GM19455 (cell line): ENCODE measurements at regions not wholly inside any gene's neighbourhood (a gene's known extent, or its start where the extent isn't known, plus 50 kb on each side); places are given as distances from the start of the nearest gene placed in this dataset.
"Not testable (repeated sequence)": the region's sequence is repeated elsewhere in the genome, so short reads cannot be mapped to it uniquely, and the experiment has no call there.

Experiments
- ATAC-seq: cut with Tn5 transposase; IDR thresholded peaks from one replicate; pipeline ENCODE4 v1.9.1; 2021; ENCODE audit not compliant: unreplicated experiment

GRCh38 chr7:155395176-155395797, 62.6 kb upstream of the EN2 start:
- ATAC-seq, result no peak

DNA sequence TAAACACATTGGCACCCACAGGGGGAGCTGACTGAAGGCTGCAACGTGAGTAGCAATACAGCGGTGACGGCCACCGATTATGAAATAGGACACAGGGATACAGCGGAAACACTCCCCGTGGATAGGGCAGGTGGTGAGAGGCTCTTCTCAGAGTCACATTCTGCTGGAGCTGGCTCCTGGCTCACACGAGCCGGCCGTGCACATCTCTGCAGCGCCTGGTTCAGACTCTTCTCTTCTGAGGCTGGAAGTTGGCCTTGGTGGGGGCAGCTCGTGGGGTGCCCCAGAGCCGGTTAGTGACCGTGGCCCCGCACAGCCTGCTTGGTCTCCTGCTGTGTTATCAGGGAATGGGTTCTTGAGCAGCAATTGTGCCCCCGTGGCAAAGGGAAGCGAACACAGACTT, 61.3 kb upstream of the EN2 start:
- ATAC-seq, result no peak

DNA sequence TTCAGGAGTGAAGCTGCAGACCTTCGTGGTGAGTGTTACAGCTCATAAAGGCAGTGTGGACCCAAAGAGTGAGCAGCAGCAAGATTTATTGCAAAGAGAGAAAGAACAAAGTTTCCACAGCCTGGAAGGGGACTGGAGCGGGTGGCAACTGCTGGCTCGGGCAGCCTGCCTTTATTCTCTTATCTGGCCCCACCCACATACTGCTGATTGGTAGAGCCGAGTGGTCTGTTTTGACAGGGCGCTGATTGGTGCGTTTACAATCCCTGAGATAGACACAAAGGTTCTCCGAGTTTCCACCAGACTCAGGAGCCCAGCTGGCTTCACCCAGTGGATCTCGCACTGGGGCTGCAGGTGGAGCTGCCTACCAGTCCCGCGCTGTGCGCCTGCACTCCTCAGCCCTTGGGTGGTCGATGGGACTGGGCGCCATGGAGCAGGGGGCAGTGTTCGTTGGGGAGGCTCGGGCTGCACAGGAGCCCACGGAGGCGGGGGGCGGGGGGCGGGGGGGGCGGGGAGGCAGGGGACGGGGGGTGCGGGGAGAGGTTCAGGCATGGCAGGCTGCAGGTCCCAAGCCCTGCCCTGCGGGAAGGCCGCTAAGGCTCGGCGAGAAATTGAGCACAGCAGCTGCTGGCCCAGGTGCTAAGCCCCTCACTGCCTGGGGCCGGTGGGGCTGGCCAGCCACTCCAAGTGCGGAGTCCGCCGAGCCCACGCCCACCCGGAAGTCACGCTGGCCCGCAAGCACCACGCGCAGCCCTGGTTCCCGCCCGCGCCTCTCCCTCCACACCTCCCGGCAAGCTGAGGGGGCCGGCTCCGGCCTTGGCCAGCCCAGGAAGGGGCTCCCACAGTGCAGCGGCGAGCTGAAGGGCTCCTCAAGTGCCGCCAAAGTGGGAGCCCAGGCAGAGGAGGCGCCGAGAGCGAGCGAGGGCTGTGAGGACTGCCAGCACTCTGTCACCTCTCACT, 59.9 kb upstream of the EN2 start:
- not testable (repeated sequence) for ATAC-seq

DNA sequence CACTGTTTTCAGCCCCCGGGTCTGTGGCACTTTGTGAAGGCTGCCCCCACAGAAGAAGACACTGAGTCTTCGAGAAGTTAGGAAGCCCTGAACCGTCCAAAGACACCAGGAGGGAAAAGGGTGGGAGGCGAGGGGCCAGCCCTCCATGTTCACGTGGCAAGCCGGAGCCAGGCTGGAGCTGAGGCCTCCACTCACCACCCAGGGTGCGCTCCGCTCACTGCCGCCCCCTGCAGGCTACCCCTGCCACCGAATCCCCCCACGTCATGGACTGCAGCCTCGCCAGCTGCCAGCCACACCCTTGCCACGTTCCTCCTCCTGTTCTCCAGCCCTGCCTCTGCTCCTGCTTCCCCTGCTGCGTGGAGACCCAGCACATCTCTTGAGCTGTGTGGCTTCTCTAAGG, 59.0 kb upstream of the EN2 start:
- ATAC-seq, result no peak

DNA sequence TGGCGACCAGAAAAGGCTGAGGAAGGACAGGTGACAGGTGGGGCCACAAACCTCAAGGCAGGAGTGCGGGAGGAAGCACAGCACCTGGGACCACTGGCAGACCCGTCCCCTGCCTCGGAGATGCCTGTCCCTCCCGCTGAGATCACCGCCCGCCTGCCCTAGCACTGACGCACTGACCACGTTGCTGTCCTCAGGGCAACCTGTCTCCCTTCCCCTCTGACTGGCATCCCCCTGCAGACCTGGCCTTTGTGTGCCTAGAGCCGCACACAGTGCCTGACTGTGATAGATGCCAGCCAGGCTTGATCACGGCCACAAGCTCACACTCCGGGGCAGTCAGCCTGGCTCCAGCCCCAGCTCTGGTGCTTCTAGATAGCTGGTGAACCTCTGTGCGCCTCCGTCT, 58.4 kb upstream of the EN2 start:
- ATAC-seq, result no peak

DNA sequence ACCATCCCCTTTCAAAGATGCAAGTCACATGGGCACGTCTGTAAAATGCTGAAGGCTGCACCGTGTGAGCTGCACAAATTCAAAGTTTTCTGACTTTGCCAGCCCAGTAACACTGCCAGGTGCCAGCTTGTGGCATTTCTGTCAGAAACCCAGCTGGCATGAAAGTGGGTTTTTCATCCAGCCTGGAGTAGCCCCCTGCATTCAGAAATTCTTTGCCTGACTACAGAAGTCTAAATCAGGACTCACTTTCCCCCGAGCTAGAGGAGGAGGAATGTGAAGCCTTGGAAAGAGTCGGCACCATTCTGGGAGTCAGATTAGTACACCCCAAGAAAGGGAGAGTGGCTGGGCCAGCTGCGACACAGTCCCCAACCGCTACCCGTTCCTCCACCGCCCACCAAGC, 56.7 kb upstream of the EN2 start:
- no peak for ATAC-seq

GRCh38 chr7:155401884-155402283, 56.0 kb upstream of the EN2 start:
- no peak for ATAC-seq

- no peak for ATAC-seq
Measured at GRCh38 chr7:155402941-155403340, 55.0 kb upstream of the EN2 start.

GRCh38 chr7:155404976-155405375, 53.0 kb upstream of the EN2 start:
- ATAC-seq, result no peak

- ATAC-seq, result no peak
Measured at GRCh38 chr7:155405399-155406318, 52.3 kb upstream of the EN2 start.

- no peak for ATAC-seq
Measured at GRCh38 chr7:155407799-155408198, 50.1 kb upstream of the EN2 start.
